ENCODE measurements at regions not wholly inside any gene's neighbourhood (a gene's known extent, or its start where the extent isn't known, plus 50 kb on each side); places are given as distances from the start of the nearest gene placed in this dataset.

GRCh38 chr2:226334981-226335720 is 464.5 kb downstream of the IRS1 start:
- TF ChIP-seq CTCF (IDR thresholded peaks at IDR 0.05; ENCODE audit: extremely low read depth, insufficient read depth, missing control alignments): no peak
- DNase-seq (ENCODE audit: low spot score): no peak
- in situ Hi-C loops (cut with MboI; ENCODE audit: low pct_unique_long_range_greater_than_20kb, low sequenced_read_pairs, unreplicated experiment): no loop called here

GRCh38 chr2:226333388-226333787 is 466.2 kb downstream of the IRS1 start:
- in situ Hi-C loops (cut with MboI; ENCODE audit: low pct_unique_long_range_greater_than_20kb, low sequenced_read_pairs, unreplicated experiment): no loop called here
- no peak for TF ChIP-seq CTCF (IDR thresholded peaks at IDR 0.05; ENCODE audit: extremely low read depth, insufficient read depth, missing control alignments)
- DNase-seq (ENCODE audit: low spot score): no peak

- no peak for DNase-seq (ENCODE audit: low spot score)
- in situ Hi-C loops (cut with MboI; ENCODE audit: low pct_unique_long_range_greater_than_20kb, low sequenced_read_pairs, unreplicated experiment): no loop called here
- TF ChIP-seq CTCF (IDR thresholded peaks at IDR 0.05; ENCODE audit: extremely low read depth, insufficient read depth, missing control alignments): no peak
These were observed 469.4 kb downstream of the IRS1 start for GRCh38 chr2:226330206-226330605.

GRCh38 chr2:226329180-226329579 is 470.4 kb downstream of the IRS1 start:
- TF ChIP-seq CTCF (IDR thresholded peaks at IDR 0.05; ENCODE audit: extremely low read depth, insufficient read depth, missing control alignments): no peak

GRCh38 chr2:226327830-226328229 is 471.8 kb downstream of the IRS1 start:
- no peak for TF ChIP-seq CTCF (IDR thresholded peaks at IDR 0.05; ENCODE audit: extremely low read depth, insufficient read depth, missing control alignments)
- in situ Hi-C loops (cut with MboI; ENCODE audit: low pct_unique_long_range_greater_than_20kb, low sequenced_read_pairs, unreplicated experiment): no loop called here
- DNase-seq (ENCODE audit: low spot score): no peak

More at GRCh38 chr2:226329180-226329579, 470.4 kb downstream of the IRS1 start:
- in situ Hi-C loops (cut with MboI; ENCODE audit: low pct_unique_long_range_greater_than_20kb, low sequenced_read_pairs, unreplicated experiment): no loop called here
- no peak for DNase-seq (ENCODE audit: low spot score)

- DNase-seq (ENCODE audit: low spot score): no peak
- no peak for TF ChIP-seq CTCF (IDR thresholded peaks at IDR 0.05; ENCODE audit: extremely low read depth, insufficient read depth, missing control alignments)
- in situ Hi-C loops (cut with MboI; ENCODE audit: low pct_unique_long_range_greater_than_20kb, low sequenced_read_pairs, unreplicated experiment): no loop called here
These were observed 474.1 kb downstream of the IRS1 start for GRCh38 chr2:226325526-226325925.
